Natural killer cell (primary cell): ENCODE measurements at regions not wholly inside any gene's neighbourhood (a gene's known extent, or its start where the extent isn't known, plus 50 kb on each side); places are given as distances from the start of the nearest gene placed in this dataset.

ENCODE experiments used
- ATAC-seq, 3 donors: fragments of 150-1000 bp in 2 of 3; fragments of 200-7000 bp in 1 of 3; cut with Tn5 transposase; 1 replicate in 1 of 3; 2 replicates in 2 of 3; pipeline ENCODE4 v1.10.0; 2021; ENCODE audit warnings: mild to moderate bottlenecking in 2 of 3, moderate library complexity in 2 of 3
- DNase-seq, 2 donors: peaks; one replicate each; pipeline versions ENCODE4 v3.0.0 to v3.0.0-alpha.2; 2013 to 2021; ENCODE audit warnings: mixed read lengths in 1 of 2
- H3K27ac ChIP-seq: one replicate; pipeline ENCODE4 v1.5.1; 2013; ENCODE audit warnings: mild to moderate bottlenecking, low read length
- H3K27me3 ChIP-seq: one replicate; pipeline ENCODE4 v1.6.1; 2013; ENCODE audit warnings: low read length; ENCODE audit not compliant: control insufficient read depth, insufficient read depth
- H3K36me3 ChIP-seq: one replicate; pipeline ENCODE4 v1.6.1; 2013; ENCODE audit warnings: low read length; ENCODE audit not compliant: control insufficient read depth, insufficient read depth
- H3K4me1 ChIP-seq: one replicate; pipeline ENCODE4 v1.6.1; 2013; ENCODE audit warnings: low read length; ENCODE audit not compliant: control insufficient read depth, insufficient read depth
- H3K4me3 ChIP-seq: one replicate; pipeline ENCODE4 v1.5.1; 2013; ENCODE audit warnings: low read length
- H3K9me3 ChIP-seq: one replicate; pipeline ENCODE4 v1.6.1; 2013; ENCODE audit warnings: low read length; ENCODE audit not compliant: control insufficient read depth, insufficient read depth
- H3K27ac Mint-ChIP-seq, 2 donors: one replicate each; pipeline ENCODE4 v1.8.0; 2022; ENCODE audit warnings: mild to moderate bottlenecking in 2 of 2, mixed read lengths in 2 of 2, moderate library complexity in 1 of 2
- H3K27me3 Mint-ChIP-seq, 2 donors: one replicate each; pipeline ENCODE4 v1.8.0; 2022; ENCODE audit warnings: low read depth in 2 of 2, mixed read lengths in 2 of 2
- H3K36me3 Mint-ChIP-seq: one replicate; pipeline ENCODE4 v1.8.0; 2022; ENCODE audit warnings: mixed read lengths
- H3K4me1 Mint-ChIP-seq, 2 donors: one replicate each; pipeline ENCODE4 v1.8.0; 2022; ENCODE audit warnings: mixed read lengths in 2 of 2
- H3K4me3 Mint-ChIP-seq: one replicate; pipeline ENCODE4 v1.8.0; 2022; ENCODE audit warnings: mild to moderate bottlenecking, moderate library complexity, mixed read lengths
- H3K9me3 Mint-ChIP-seq, 2 donors: one replicate each; pipeline ENCODE4 v1.8.0; 2022; ENCODE audit warnings: mixed read lengths in 2 of 2
- WGBS: methylation state at CpG from one replicate; pipeline ENCODE4 v1.1.7; 2013; ENCODE audit warnings: missing lambda C conversion rate; ENCODE audit not compliant: insufficient coverage; 5-methylcytosine and 5-hydroxymethylcytosine counted together
- intact Hi-C: fragments of 100-400 bp; cut with micrococcal nuclease; formaldehyde crosslinking; loops from one replicate; pipeline ENCODE4 v1.14.2; 2022
- TF ChIP-seq, protein P1 (sequence below): fragments of 200-600 bp; IDR thresholded peaks from one replicate; pipeline ENCODE4 v1.8.0; 2022; ENCODE audit warnings: antibody characterized with exemption

DNA sequence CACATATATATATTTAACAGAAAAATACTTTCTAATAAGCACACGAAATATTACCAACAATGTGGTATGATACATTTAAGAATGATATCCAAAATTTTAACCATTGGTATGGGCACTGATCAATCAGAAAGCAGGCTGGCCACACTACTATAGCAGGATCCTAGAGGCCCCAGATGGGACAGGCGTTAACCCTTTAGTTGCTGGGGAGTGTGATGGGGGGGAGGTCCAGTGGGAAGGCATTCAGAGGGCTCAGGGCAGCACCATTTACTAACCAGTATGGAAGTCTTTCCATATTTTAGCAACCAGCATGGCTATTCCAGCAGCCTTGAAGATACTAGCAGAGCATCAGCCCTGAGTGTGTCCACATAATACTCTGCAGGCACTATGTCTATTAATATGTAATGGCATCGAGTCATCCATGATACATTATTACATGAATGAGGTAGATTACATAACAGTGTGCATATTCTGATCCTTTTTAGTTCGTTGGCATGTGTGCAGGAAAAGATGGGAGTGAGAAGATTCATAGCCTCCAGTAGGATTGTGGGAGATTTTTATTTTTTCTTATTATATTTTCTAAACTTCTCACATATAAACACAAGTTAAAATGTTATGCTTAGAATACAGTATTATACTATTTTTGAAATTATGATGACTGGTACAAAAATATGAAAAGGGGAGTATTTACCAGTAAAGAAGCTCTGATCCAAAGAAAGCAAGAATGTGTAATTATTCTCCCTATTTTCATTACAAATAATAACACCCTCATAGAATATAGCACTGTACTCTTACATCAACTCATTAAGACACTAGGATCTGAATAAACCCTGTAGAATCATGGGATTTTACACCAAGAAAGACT, 78.9 kb downstream of the FAM217A start:
- H3K27me3 Mint-ChIP-seq = no peaks in the 10 kb centered on the region
- no peak overlapping the region for H3K4me3 Mint-ChIP-seq
- ATAC-seq (no peak), DNase-seq (no peak)
- no peak overlapping the region for H3K27ac Mint-ChIP-seq
- no peaks in the 10 kb centered on the region for H3K9me3 Mint-ChIP-seq
- 80% methylated on average over 2 of the region's 4 CpGs for WGBS
- peaks cover 3% of the 10 kb centered on the region for H3K4me1 ChIP-seq
- no peaks in the 10 kb centered on the region for H3K36me3 Mint-ChIP-seq
- intact Hi-C loops = no loop called here
- H3K27me3 ChIP-seq = no peaks in the 10 kb centered on the region
- peaks cover 5 to 7% of the 10 kb centered on the region in 2 donors for H3K4me1 Mint-ChIP-seq
- no peak overlapping the region for H3K27ac ChIP-seq
- H3K36me3 ChIP-seq = peaks cover 4% of the 10 kb centered on the region
- no peak overlapping the region for H3K4me3 ChIP-seq
- no peaks in the 10 kb centered on the region for H3K9me3 ChIP-seq
- TF ChIP-seq, protein P1, sequence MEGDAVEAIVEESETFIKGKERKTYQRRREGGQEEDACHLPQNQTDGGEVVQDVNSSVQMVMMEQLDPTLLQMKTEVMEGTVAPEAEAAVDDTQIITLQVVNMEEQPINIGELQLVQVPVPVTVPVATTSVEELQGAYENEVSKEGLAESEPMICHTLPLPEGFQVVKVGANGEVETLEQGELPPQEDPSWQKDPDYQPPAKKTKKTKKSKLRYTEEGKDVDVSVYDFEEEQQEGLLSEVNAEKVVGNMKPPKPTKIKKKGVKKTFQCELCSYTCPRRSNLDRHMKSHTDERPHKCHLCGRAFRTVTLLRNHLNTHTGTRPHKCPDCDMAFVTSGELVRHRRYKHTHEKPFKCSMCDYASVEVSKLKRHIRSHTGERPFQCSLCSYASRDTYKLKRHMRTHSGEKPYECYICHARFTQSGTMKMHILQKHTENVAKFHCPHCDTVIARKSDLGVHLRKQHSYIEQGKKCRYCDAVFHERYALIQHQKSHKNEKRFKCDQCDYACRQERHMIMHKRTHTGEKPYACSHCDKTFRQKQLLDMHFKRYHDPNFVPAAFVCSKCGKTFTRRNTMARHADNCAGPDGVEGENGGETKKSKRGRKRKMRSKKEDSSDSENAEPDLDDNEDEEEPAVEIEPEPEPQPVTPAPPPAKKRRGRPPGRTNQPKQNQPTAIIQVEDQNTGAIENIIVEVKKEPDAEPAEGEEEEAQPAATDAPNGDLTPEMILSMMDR = no peak

DNA sequence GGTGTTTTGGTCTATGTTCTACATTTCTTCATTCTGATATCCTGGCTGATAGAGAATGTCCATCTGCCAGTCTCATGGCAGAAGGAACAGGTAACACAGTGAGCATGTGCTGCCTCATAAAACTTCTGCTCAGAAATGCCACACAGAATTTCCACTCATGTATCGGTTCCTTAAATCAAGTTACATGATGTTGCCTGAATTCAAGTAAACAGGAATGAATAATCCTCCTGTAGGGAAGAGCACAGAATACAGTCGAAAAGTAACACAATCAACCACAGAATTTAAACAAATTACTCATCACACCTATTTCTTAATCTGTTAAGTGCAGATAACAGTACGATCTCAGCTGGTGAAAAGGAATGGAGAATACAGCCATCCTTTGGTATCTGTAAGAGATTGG, 74.7 kb downstream of the FAM217A start:
- H3K9me3 Mint-ChIP-seq = no peaks in the 10 kb centered on the region
- ATAC-seq (no peak), DNase-seq (no peak)
- WGBS = 100% methylated on average over 2 of the region's 3 CpGs
- no peak overlapping the region for H3K27ac ChIP-seq
- peaks cover 0 to 11% of the 10 kb centered on the region in 2 donors for H3K4me1 Mint-ChIP-seq
- H3K4me3 ChIP-seq = no peak overlapping the region
- peak overlapping the region in 1 of 2 donors; percentile 33 for H3K27ac Mint-ChIP-seq
- H3K9me3 ChIP-seq = no peaks in the 10 kb centered on the region
- no peaks in the 10 kb centered on the region for H3K27me3 ChIP-seq
- TF ChIP-seq, protein P1 = no peak
- peaks cover 4% of the 10 kb centered on the region for H3K36me3 ChIP-seq
- intact Hi-C loops = no loop called here
- no peaks in the 10 kb centered on the region for H3K36me3 Mint-ChIP-seq
- no peak overlapping the region for H3K4me3 Mint-ChIP-seq
- no peaks in the 10 kb centered on the region for H3K27me3 Mint-ChIP-seq
- peaks cover 3% of the 10 kb centered on the region for H3K4me1 ChIP-seq

DNA sequence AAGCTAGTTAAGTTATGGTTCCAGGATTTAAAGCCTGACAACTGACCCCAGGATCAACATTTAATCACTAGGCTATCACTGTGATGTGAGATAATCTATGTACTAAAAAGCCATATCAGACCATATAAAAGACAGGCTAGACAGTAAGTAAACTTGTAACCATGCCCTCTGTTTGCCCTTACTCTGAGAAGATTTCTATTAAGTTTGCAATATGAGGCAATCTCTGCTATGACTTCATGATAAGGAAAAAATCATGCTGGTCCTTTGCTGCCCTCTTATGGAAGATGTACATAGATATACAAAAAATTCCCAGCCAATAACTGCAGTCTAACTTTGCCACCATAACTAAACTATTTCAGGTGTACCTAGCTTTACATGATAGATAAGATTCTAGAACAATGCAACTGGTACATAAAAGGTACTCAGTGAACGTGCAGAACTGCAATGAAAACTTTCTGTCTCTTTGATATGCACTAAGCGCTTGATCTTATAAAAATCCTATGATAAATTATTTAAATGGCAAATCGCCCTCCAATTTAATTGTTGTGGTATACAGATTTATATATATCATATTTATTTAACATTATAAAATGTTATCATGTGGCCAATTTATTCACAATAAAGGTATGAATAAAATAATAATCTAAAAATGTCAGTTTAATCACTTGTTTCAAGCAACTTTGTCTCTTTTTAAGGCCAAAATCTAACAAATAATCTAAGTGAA, 70.5 kb downstream of the FAM217A start:
- intact Hi-C loops = loop anchor here (1.0 kb wide), 2 partner anchors 159 to 266 kb away; partner anchors contain the start of gene FAM50B
- H3K27me3 Mint-ChIP-seq = no peaks in the 10 kb centered on the region
- TF ChIP-seq, protein P1 = peak; percentile 69
- no peak overlapping the region for H3K4me3 ChIP-seq
- no peak overlapping the region for H3K27ac ChIP-seq
- peaks cover 2% of the 10 kb centered on the region for H3K36me3 ChIP-seq
- DNase-seq (peak in 1 of 2 donors; percentile 78), ATAC-seq (peak; percentile 63 to 88 (median 70))
- H3K27me3 ChIP-seq = no peaks in the 10 kb centered on the region
- H3K9me3 ChIP-seq = no peaks in the 10 kb centered on the region
- no peak overlapping the region for H3K4me3 Mint-ChIP-seq
- no peaks in the 10 kb centered on the region for H3K9me3 Mint-ChIP-seq
- peaks cover 7% of the 10 kb centered on the region for H3K4me1 ChIP-seq
- no peaks in the 10 kb centered on the region for H3K36me3 Mint-ChIP-seq
- 67% methylated on average over 1 of the region's 3 CpGs for WGBS
- peaks cover 29 to 38% of the 10 kb centered on the region in 2 donors for H3K4me1 Mint-ChIP-seq
- peak overlapping the region; percentile 31 to 71 for H3K27ac Mint-ChIP-seq
